ENCODE measurements at regions not wholly inside any gene's neighbourhood (a gene's known extent, or its start where the extent isn't known, plus 50 kb on each side); places are given as distances from the start of the nearest gene placed in this dataset.

DNA sequence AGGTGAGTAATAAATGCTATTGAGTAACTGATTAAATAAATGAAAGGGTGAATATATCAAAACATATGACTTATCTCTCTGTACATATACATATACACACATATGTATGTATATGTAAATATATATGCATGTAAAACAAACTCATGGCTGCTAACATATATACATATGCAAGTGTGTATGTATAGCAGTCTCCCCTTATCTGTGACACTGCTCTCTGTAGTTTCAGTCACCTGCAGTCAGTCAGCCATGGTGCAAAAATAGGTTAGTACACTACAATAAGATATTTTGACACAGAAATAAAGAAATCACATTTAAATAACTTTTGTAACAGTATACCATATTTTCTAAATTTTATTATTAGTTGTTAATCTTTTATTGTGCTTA lies 467.4 kb downstream of the EPHA5 start:
- Histone ChIP-seq H3K9me3 (ENCODE audit: insufficient read depth in 2 of 2, low read depth in 1 of 2, low read length in 1 of 2) (no peaks in the 10 kb centered on the region), H3K27me3 (replicated peaks in 1 of 4; ENCODE audit: control insufficient read depth in 3 of 4, extremely low read depth in 1 of 4, insufficient read depth in 3 of 4, low read length in 3 of 4) (no peaks in the 10 kb centered on the region), H3K23ac (ENCODE audit: insufficient read length) (no peak overlapping the region), H4K8ac (ENCODE audit: extremely low read depth, insufficient read depth, low read length) (no peak overlapping the region), H3K14ac (ENCODE audit: insufficient read length) (no peak overlapping the region), H2BK5ac (ENCODE audit: low read depth, low read length) (no peak overlapping the region), H3K27ac (ENCODE audit: low read depth, low read length) (no peak overlapping the region), H2BK120ac (replicated peaks; ENCODE audit: low read depth, low read length) (no peak overlapping the region), H3K23me2 (ENCODE audit: low read depth, low read length) (no peaks in the 10 kb centered on the region), H3K4me1 (replicated peaks in 1 of 4; ENCODE audit: control insufficient read depth in 3 of 4, insufficient read depth in 4 of 4, low read length in 3 of 4) (no peaks in the 10 kb centered on the region), H3K56ac (replicated peaks; ENCODE audit: insufficient read length, low read depth, low read length) (no peak overlapping the region), H4K91ac (replicated peaks; ENCODE audit: insufficient read length, low read length) (no peak overlapping the region), H2AFZ (ENCODE audit: low read length) (no peak overlapping the region), H3K4me3 (ENCODE audit: extremely low read depth in 1 of 4, insufficient read depth in 2 of 4, low read depth in 3 of 4, low read length in 4 of 4) (no peak overlapping the region), H3K18ac (ENCODE audit: extremely low read depth, low read length) (no peak overlapping the region), H2BK12ac (ENCODE audit: low read depth, low read length) (no peak overlapping the region), H2AK5ac (ENCODE audit: low read depth, low read length) (no peak overlapping the region), H4K5ac (ENCODE audit: insufficient read length, low read depth, low read length) (no peak overlapping the region), H3K79me2 (ENCODE audit: control insufficient read depth in 1 of 2, insufficient read depth in 2 of 2, low read length in 2 of 2) (no peaks in the 10 kb centered on the region), H4K20me1 (replicated peaks in 1 of 2; ENCODE audit: control insufficient read depth in 1 of 2, insufficient read depth in 2 of 2, low read length in 2 of 2) (no peaks in the 10 kb centered on the region), H2BK20ac (ENCODE audit: low read length) (no peak overlapping the region), H3K4me2 (ENCODE audit: insufficient read depth in 1 of 2, low read depth in 2 of 2, low read length in 2 of 2) (no peak overlapping the region), H3K9ac (replicated peaks in 1 of 4; ENCODE audit: extremely low read depth in 1 of 4, low read depth in 3 of 4, low read length in 3 of 4) (no peak overlapping the region), H3K79me1 (ENCODE audit: low read depth, low read length) (no peaks in the 10 kb centered on the region), H2BK15ac (ENCODE audit: low read length) (no peak overlapping the region), H3K4ac (replicated peaks; ENCODE audit: insufficient read length, low read depth, low read length) (no peak overlapping the region), H3K36me3 (ENCODE audit: control insufficient read depth in 2 of 4, insufficient read depth in 4 of 4, low read length in 3 of 4) (no peaks in the 10 kb centered on the region)
- POLR2A ChIA-PET (ENCODE audit: partially characterized antibody) = no interaction called here
- FAIRE-seq (no peak), DNase-seq (ENCODE audit: low read depth in 1 of 2, low spot score in 2 of 2) (no peak)
- TF ChIP-seq YY1 (IDR thresholded peaks at IDR 0.05; ENCODE audit: low read depth, low read length) = no peak
- CTCF ChIA-PET (ENCODE audit: partially characterized antibody) = no interaction called here
